ENCODE measurements at regions not wholly inside any gene's neighbourhood (a gene's known extent, or its start where the extent isn't known, plus 50 kb on each side); places are given as distances from the start of the nearest gene placed in this dataset.

GRCh38 chr9:22198681-22199080, 189.6 kb upstream of the CDKN2B start:
- DNase-seq (ENCODE audit: low read depth): no peak
- no peak for TF ChIP-seq CTCF (IDR thresholded peaks at IDR 0.05; ENCODE audit: insufficient read depth, low read depth, low read length, missing control alignments)
- no peak overlapping the region for H3K4me3 ChIP-seq (ENCODE audit: low read depth, low read length)

GRCh38 chr9:22201256-22201655, 192.2 kb upstream of the CDKN2B start:
- no peak for TF ChIP-seq CTCF (IDR thresholded peaks at IDR 0.05; ENCODE audit: insufficient read depth, low read depth, low read length, missing control alignments)
- no peak overlapping the region for H3K4me3 ChIP-seq (ENCODE audit: low read depth, low read length)
- no peak for DNase-seq (ENCODE audit: low read depth)

- no peak for DNase-seq (ENCODE audit: low read depth)
- no peak overlapping the region for H3K4me3 ChIP-seq (ENCODE audit: low read depth, low read length)
- no peak for TF ChIP-seq CTCF (IDR thresholded peaks at IDR 0.05; ENCODE audit: insufficient read depth, low read depth, low read length, missing control alignments)
Measured at GRCh38 chr9:22203371-22204138, 194.4 kb upstream of the CDKN2B start.

GRCh38 chr9:22204240-22204639, 195.1 kb upstream of the CDKN2B start:
- DNase-seq (ENCODE audit: low read depth): no peak
- H3K4me3 ChIP-seq (ENCODE audit: low read depth, low read length): no peak overlapping the region
- no peak for TF ChIP-seq CTCF (IDR thresholded peaks at IDR 0.05; ENCODE audit: insufficient read depth, low read depth, low read length, missing control alignments)

GRCh38 chr9:22206833-22207232, 197.7 kb upstream of the CDKN2B start:
- H3K4me3 ChIP-seq (ENCODE audit: low read depth, low read length): no peak overlapping the region
- no peak for DNase-seq (ENCODE audit: low read depth)
- TF ChIP-seq CTCF (IDR thresholded peaks at IDR 0.05; ENCODE audit: insufficient read depth, low read depth, low read length, missing control alignments): no peak

GRCh38 chr9:22208846-22209585, 199.9 kb upstream of the CDKN2B start:
- DNase-seq (ENCODE audit: low read depth): no peak
- no peak for TF ChIP-seq CTCF (IDR thresholded peaks at IDR 0.05; ENCODE audit: insufficient read depth, low read depth, low read length, missing control alignments)

More at GRCh38 chr9:22208846-22209585, 199.9 kb upstream of the CDKN2B start:
- no peak overlapping the region for H3K4me3 ChIP-seq (ENCODE audit: low read depth, low read length)
